ENCODE measurements at regions not wholly inside any gene's neighbourhood (a gene's known extent, or its start where the extent isn't known, plus 50 kb on each side); places are given as distances from the start of the nearest gene placed in this dataset.

DNA sequence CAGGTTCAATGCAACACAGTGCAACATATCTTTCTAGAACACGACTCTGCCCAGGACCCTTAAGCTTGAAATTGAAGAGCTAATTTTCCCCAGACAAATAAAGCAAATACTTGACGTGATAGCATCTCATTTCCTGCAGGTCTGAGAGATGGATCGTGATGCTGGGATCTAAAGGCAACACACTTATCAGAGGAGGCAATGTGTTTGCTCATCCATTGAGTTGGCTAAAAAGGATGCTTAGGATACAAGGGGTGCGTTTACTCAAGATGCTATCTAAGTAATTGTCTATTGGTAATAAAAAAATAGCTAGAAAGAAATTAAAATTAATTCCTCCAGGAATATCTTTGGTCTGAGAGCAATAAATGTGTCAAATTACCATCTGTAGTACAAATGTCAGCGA is 129.0 kb downstream of the SOCS6 start:
- Histone ChIP-seq H3K9ac (ENCODE audit: low read length) (no peak overlapping the region), H3K27ac (ENCODE audit: low read length) (no peak overlapping the region), H3K4me3 (ENCODE audit: low read length) (no peak overlapping the region), H3F3A (ENCODE audit: insufficient read depth, low read length) (no peaks in the 10 kb centered on the region), H3K36me3 (replicated peaks; ENCODE audit: insufficient read depth, low read length) (no peaks in the 10 kb centered on the region), H3K4me2 (ENCODE audit: low read depth, low read length) (no peak overlapping the region), H4K20me1 (ENCODE audit: insufficient read depth, low read length) (no peaks in the 10 kb centered on the region), H3K27me3 (replicated peaks; ENCODE audit: insufficient read depth, low read length) (no peaks in the 10 kb centered on the region), H3K9me3 (replicated peaks; ENCODE audit: insufficient read depth, low read length) (no peaks in the 10 kb centered on the region), H3K79me2 (ENCODE audit: low read length) (no peaks in the 10 kb centered on the region), H3K9me2 (replicated peaks; ENCODE audit: insufficient read depth, low read length) (no peaks in the 10 kb centered on the region), H3K4me1 (ENCODE audit: low read length) (no peaks in the 10 kb centered on the region), H2AFZ (ENCODE audit: low read length) (no peak overlapping the region)
- no peak for DNase-seq
- TF ChIP-seq, protein P1, sequence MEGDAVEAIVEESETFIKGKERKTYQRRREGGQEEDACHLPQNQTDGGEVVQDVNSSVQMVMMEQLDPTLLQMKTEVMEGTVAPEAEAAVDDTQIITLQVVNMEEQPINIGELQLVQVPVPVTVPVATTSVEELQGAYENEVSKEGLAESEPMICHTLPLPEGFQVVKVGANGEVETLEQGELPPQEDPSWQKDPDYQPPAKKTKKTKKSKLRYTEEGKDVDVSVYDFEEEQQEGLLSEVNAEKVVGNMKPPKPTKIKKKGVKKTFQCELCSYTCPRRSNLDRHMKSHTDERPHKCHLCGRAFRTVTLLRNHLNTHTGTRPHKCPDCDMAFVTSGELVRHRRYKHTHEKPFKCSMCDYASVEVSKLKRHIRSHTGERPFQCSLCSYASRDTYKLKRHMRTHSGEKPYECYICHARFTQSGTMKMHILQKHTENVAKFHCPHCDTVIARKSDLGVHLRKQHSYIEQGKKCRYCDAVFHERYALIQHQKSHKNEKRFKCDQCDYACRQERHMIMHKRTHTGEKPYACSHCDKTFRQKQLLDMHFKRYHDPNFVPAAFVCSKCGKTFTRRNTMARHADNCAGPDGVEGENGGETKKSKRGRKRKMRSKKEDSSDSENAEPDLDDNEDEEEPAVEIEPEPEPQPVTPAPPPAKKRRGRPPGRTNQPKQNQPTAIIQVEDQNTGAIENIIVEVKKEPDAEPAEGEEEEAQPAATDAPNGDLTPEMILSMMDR (IDR thresholded peaks at IDR 0.05; ENCODE audit: low read length), result no peak
- TF ChIP-seq EZH2 (optimal IDR thresholded peaks at IDR 0.05; ENCODE audit: low read depth, low read length) (no peak), EZH2phosphoT487 (IDR thresholded peaks at IDR 0.05; ENCODE audit: low read length) (no peak)

DNA sequence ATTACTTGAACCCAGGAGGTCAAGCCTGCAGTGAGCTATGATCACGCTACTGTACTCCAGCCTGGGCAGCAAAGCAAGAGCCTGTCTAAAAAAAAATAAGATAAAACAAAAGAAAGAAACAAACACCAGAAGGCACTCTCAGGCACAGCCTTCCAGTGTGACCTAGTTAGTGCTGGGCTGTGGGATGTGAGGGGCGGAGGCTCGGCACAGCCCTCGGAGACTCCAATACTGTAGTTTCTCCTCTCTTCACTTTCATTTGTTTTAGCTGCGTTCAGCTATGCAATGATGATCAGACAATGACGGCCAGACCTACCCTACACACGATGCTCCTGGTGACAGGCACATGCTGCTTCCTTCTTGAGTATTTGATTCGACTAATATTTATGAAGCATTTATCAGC is 127.7 kb downstream of the SOCS6 start:
- Histone ChIP-seq H2AFZ (ENCODE audit: low read length) (no peak overlapping the region), H3K27ac (ENCODE audit: low read length) (no peak overlapping the region), H3F3A (ENCODE audit: insufficient read depth, low read length) (no peaks in the 10 kb centered on the region), H3K36me3 (replicated peaks; ENCODE audit: insufficient read depth, low read length) (no peaks in the 10 kb centered on the region), H3K9me2 (replicated peaks; ENCODE audit: insufficient read depth, low read length) (no peaks in the 10 kb centered on the region), H3K4me1 (ENCODE audit: low read length) (no peaks in the 10 kb centered on the region), H4K20me1 (ENCODE audit: insufficient read depth, low read length) (no peaks in the 10 kb centered on the region), H3K27me3 (replicated peaks; ENCODE audit: insufficient read depth, low read length) (no peaks in the 10 kb centered on the region), H3K9me3 (replicated peaks; ENCODE audit: insufficient read depth, low read length) (no peaks in the 10 kb centered on the region), H3K9ac (ENCODE audit: low read length) (no peak overlapping the region), H3K79me2 (ENCODE audit: low read length) (no peaks in the 10 kb centered on the region), H3K4me2 (ENCODE audit: low read depth, low read length) (no peak overlapping the region), H3K4me3 (ENCODE audit: low read length) (no peak overlapping the region)
- TF ChIP-seq EZH2 (optimal IDR thresholded peaks at IDR 0.05; ENCODE audit: low read depth, low read length), result no peak
- TF ChIP-seq EZH2phosphoT487 (IDR thresholded peaks at IDR 0.05; ENCODE audit: low read length), result no peak
- TF ChIP-seq, protein P1 (IDR thresholded peaks at IDR 0.05; ENCODE audit: low read length), result no peak
- no peak for DNase-seq

DNA sequence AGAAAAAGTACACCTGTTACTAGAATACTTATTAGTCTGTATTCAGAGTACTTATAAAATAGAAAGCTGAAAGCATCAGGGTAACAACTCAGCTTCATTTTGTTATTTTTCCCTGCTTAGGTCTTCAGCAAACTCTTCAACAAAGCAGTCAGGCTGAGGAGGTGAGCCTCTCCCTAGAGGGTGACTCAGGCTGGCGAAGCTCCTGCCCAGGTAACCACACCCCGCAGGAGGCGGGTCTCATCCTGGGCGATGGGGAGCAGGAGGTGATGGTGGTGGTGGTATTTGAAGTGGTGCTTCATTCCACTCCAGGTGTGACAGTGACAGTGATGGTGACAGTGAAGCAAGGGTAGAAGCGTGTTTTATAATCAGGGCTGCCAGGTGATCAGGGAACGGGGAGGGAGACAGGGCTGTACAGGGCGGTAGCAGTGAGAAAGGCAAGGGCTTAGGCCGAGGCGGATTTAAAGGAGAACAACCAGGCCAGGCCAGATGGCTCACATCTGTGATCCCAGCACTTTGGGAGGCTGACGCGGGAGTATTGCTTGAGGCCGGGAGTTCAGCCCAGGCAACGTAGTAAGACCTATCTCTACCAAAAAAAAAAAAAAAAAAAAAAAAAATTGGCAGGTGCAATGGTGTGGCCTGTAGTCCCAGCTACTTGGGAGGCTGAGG is 127.1 kb downstream of the SOCS6 start:
- no peaks in the 10 kb centered on the region for H3F3A ChIP-seq (ENCODE audit: insufficient read depth, low read length)
- no peak overlapping the region for H3K27ac ChIP-seq (ENCODE audit: low read length)
- no peak for TF ChIP-seq EZH2phosphoT487 (IDR thresholded peaks at IDR 0.05; ENCODE audit: low read length)
- TF ChIP-seq, protein P1 (IDR thresholded peaks at IDR 0.05; ENCODE audit: low read length), result no peak
- no peak for TF ChIP-seq EZH2 (optimal IDR thresholded peaks at IDR 0.05; ENCODE audit: low read depth, low read length)
- no peaks in the 10 kb centered on the region for H3K27me3 ChIP-seq (replicated peaks; ENCODE audit: insufficient read depth, low read length)
- H3K79me2 ChIP-seq (ENCODE audit: low read length), result no peaks in the 10 kb centered on the region
- no peak overlapping the region for H3K9ac ChIP-seq (ENCODE audit: low read length)
- DNase-seq, result no peak
- no peaks in the 10 kb centered on the region for H4K20me1 ChIP-seq (ENCODE audit: insufficient read depth, low read length)
- H2AFZ ChIP-seq (ENCODE audit: low read length), result no peak overlapping the region
- H3K4me1 ChIP-seq (ENCODE audit: low read length), result no peaks in the 10 kb centered on the region
- H3K9me2 ChIP-seq (replicated peaks; ENCODE audit: insufficient read depth, low read length), result no peaks in the 10 kb centered on the region
- no peaks in the 10 kb centered on the region for H3K36me3 ChIP-seq (replicated peaks; ENCODE audit: insufficient read depth, low read length)
- no peak overlapping the region for H3K4me2 ChIP-seq (ENCODE audit: low read depth, low read length)
- H3K9me3 ChIP-seq (replicated peaks; ENCODE audit: insufficient read depth, low read length), result no peaks in the 10 kb centered on the region
- H3K4me3 ChIP-seq (ENCODE audit: low read length), result no peak overlapping the region
